Thyroid gland (tissue), 4 donors: ENCODE measurements at regions not wholly inside any gene's neighbourhood (a gene's known extent, or its start where the extent isn't known, plus 50 kb on each side); places are given as distances from the start of the nearest gene placed in this dataset.

Experiments
- CTCF ChIP-seq, 6 experiments: fragments of 200-600 bp in 3 of 6; fragments of 450-650 bp in 3 of 6; sonication (generic) in 3 of 6; IDR thresholded peaks; one replicate each; pipeline ENCODE4 v1.5.1; 2016 to 2019; ENCODE audit warnings: antibody characterized with exemption in 6 of 6, mild to moderate bottlenecking in 2 of 6, inconsistent platforms in 1 of 6, moderate library complexity in 1 of 6
- POLR2A ChIP-seq, 2 donors: fragments of 450-650 bp; IDR thresholded peaks; one replicate each; pipeline ENCODE4 v1.6.1; 2017; ENCODE audit warnings: antibody characterized with exemption in 2 of 2, mild to moderate bottlenecking in 2 of 2, moderate library complexity in 1 of 2

- TF ChIP-seq CTCF (IDR thresholded peaks at IDR 0.05) (no peak), POLR2A (IDR thresholded peaks at IDR 0.05) (no peak)
Observed at GRCh38 chr6:15845492-15845891, 182.7 kb upstream of the DTNBP1 start.
